H9 (cell line): ENCODE measurements at regions not wholly inside any gene's neighbourhood (a gene's known extent, or its start where the extent isn't known, plus 50 kb on each side); places are given as distances from the start of the nearest gene placed in this dataset.

Source experiments
- DNase-seq: peaks from one replicate; pipeline ENCODE4 v3.0.0-alpha.2; 2017
- H2AFZ ChIP-seq: one replicate; pipeline ENCODE4 v1.6.1; 2013; ENCODE audit warnings: mild to moderate bottlenecking, low read length, control low read depth, moderate library complexity
- H2AK5ac ChIP-seq: 2 replicates; pipeline ENCODE4 v1.6.1; 2013; ENCODE audit warnings: low read length, control low read depth, mixed read lengths; ENCODE audit not compliant: insufficient read length
- H2BK120ac ChIP-seq: one replicate; pipeline ENCODE4 v1.6.1; 2013; ENCODE audit warnings: low read depth, mild to moderate bottlenecking, low read length, control low read depth, inconsistent platforms; ENCODE audit not compliant: poor library complexity, severe bottlenecking
- H2BK12ac ChIP-seq: 2 replicates; pipeline ENCODE4 v1.6.1; 2013; ENCODE audit warnings: low read length, control low read depth, mixed read lengths, low read depth; ENCODE audit not compliant: insufficient read length
- H2BK15ac ChIP-seq: 2 replicates; pipeline ENCODE4 v1.6.1; 2013; ENCODE audit warnings: low read depth, low read length, control low read depth
- H2BK20ac ChIP-seq: one replicate; pipeline ENCODE4 v1.6.1; 2013; ENCODE audit warnings: low read depth, mild to moderate bottlenecking, low read length, control low read depth, inconsistent platforms; ENCODE audit not compliant: poor library complexity, severe bottlenecking
- H2BK5ac ChIP-seq: 2 replicates; pipeline ENCODE4 v1.6.1; 2013; ENCODE audit warnings: low read length, control low read depth, mixed read lengths; ENCODE audit not compliant: insufficient read length
- H3K14ac ChIP-seq: 2 replicates; pipeline ENCODE4 v1.6.1; 2013; ENCODE audit warnings: low read length, control low read depth; ENCODE audit not compliant: insufficient read depth
- H3K18ac ChIP-seq: 2 replicates; pipeline ENCODE4 v1.6.1; 2013; ENCODE audit warnings: low read depth, mild to moderate bottlenecking, mixed read lengths, low read length, control low read depth; ENCODE audit not compliant: insufficient read length
- H3K23ac ChIP-seq: 2 replicates; pipeline ENCODE4 v1.6.1; 2013; ENCODE audit warnings: low read length, control low read depth, mixed read lengths, low read depth; ENCODE audit not compliant: insufficient read length
- H3K23me2 ChIP-seq: 2 replicates; pipeline ENCODE4 v1.6.1; 2013; ENCODE audit warnings: low read depth, mild to moderate bottlenecking, mixed read lengths, low read length, control low read depth; ENCODE audit not compliant: insufficient read length, poor library complexity, severe bottlenecking
- H3K27ac ChIP-seq: 2 replicates; pipeline ENCODE4 v1.5.1; 2013; ENCODE audit warnings: low read length, control low read depth, mixed read lengths, low read depth; ENCODE audit not compliant: insufficient read length
- H3K27me3 ChIP-seq: 2 replicates; pipeline ENCODE4 v1.6.1; 2013; ENCODE audit warnings: low read length, control low read depth, inconsistent platforms; ENCODE audit not compliant: insufficient read depth
- H3K4ac ChIP-seq: 2 replicates; pipeline ENCODE4 v1.6.1; 2013; ENCODE audit warnings: low read depth, mild to moderate bottlenecking, control low read depth, inconsistent platforms, low read length, moderate library complexity
- H3K4me1 ChIP-seq: 2 replicates; pipeline ENCODE4 v1.6.1; 2013; ENCODE audit warnings: low read length, control low read depth, inconsistent platforms; ENCODE audit not compliant: insufficient read depth
- H3K4me2 ChIP-seq: 2 replicates; pipeline ENCODE4 v1.6.1; 2013; ENCODE audit warnings: low read length, control low read depth, mixed read lengths; ENCODE audit not compliant: insufficient read length, insufficient read depth
- H3K56ac ChIP-seq: 2 replicates; pipeline ENCODE4 v1.6.1; 2013; ENCODE audit warnings: low read depth, mild to moderate bottlenecking, mixed read lengths, low read length, control low read depth; ENCODE audit not compliant: insufficient read length
- H3K79me1 ChIP-seq: 2 replicates; pipeline ENCODE4 v1.6.1; 2013; ENCODE audit warnings: low read depth, mild to moderate bottlenecking, moderate library complexity, low read length, control low read depth, inconsistent platforms; ENCODE audit not compliant: insufficient read depth, poor library complexity, severe bottlenecking
- H3K79me2 ChIP-seq: 2 replicates; pipeline ENCODE4 v1.6.1; 2013; ENCODE audit warnings: low read length, control low read depth, inconsistent platforms; ENCODE audit not compliant: insufficient read depth
- H3K9ac ChIP-seq: 2 replicates; pipeline ENCODE4 v1.6.1; 2013; ENCODE audit warnings: low read length, control low read depth, mixed read lengths; ENCODE audit not compliant: insufficient read length; ENCODE audit errors: extremely low read depth
- H3K9me3 ChIP-seq: one replicate; pipeline ENCODE4 v1.6.1; 2013; ENCODE audit warnings: low read depth, low read length, inconsistent platforms; ENCODE audit not compliant: control insufficient read depth
- H3T11ph ChIP-seq: one replicate; pipeline ENCODE4 v1.6.1; 2013; ENCODE audit warnings: mild to moderate bottlenecking, low read length, control low read depth, inconsistent platforms
- H4K20me1 ChIP-seq: one replicate; pipeline ENCODE4 v1.6.1; 2013; ENCODE audit not compliant: control insufficient read depth, insufficient read length, insufficient read depth
- H4K5ac ChIP-seq: 2 replicates; pipeline ENCODE4 v1.6.1; 2013; ENCODE audit warnings: low read depth, mild to moderate bottlenecking, mixed read lengths, low read length, control low read depth; ENCODE audit not compliant: insufficient read length
- H4K8ac ChIP-seq: replicated peaks from 2 replicates; pipeline ENCODE4 v1.6.1; 2013; ENCODE audit warnings: low read length, control low read depth, mixed read lengths, low read depth; ENCODE audit not compliant: insufficient read length
- H4K91ac ChIP-seq: 2 replicates; pipeline ENCODE4 v1.6.1; 2013; ENCODE audit warnings: low read depth, mild to moderate bottlenecking, moderate library complexity, mixed read lengths, low read length, control low read depth; ENCODE audit not compliant: insufficient read length
- H3K27ac Mint-ChIP-seq, 3 experiments: 2 replicates in 2 of 3; 3 replicates in 1 of 3; pipeline ENCODE4 v1.8.0; 2020 to 2021; ENCODE audit warnings: mixed read lengths in 3 of 3, mild to moderate bottlenecking in 1 of 3, moderate library complexity in 1 of 3
- H3K27me3 Mint-ChIP-seq: 2 replicates; pipeline ENCODE4 v1.8.0; 2021; ENCODE audit warnings: low read depth, mild to moderate bottlenecking, moderate library complexity, mixed read lengths
- H3K36me3 Mint-ChIP-seq, 3 experiments: 2 replicates in 2 of 3; 3 replicates in 1 of 3; pipeline ENCODE4 v1.8.0; 2020 to 2021; ENCODE audit warnings: low read depth in 3 of 3, mixed read lengths in 3 of 3; ENCODE audit not compliant: insufficient read depth in 1 of 3
- H3K4me1 Mint-ChIP-seq, 2 experiments: 2 replicates each; pipeline ENCODE4 v1.8.0; 2020; ENCODE audit warnings: mixed read lengths in 2 of 2
- H3K4me3 Mint-ChIP-seq, 2 experiments: 2 replicates in 1 of 2; 3 replicates in 1 of 2; pipeline ENCODE4 v1.8.0; 2020 to 2021; ENCODE audit warnings: mild to moderate bottlenecking in 2 of 2, mixed read lengths in 2 of 2, moderate library complexity in 1 of 2
- H3K9me3 Mint-ChIP-seq, 2 experiments: 2 replicates in 1 of 2; 3 replicates in 1 of 2; pipeline ENCODE4 v1.8.0; 2020; ENCODE audit warnings: mild to moderate bottlenecking in 2 of 2, mixed read lengths in 2 of 2, moderate library complexity in 1 of 2
- WGBS: extraction: QIAGEN DNeasy Blood & Tissue Kit; methylation state at CpG from one replicate; pipeline ENCODE4 v1.1.7; 2013; ENCODE audit warnings: missing lambda C conversion rate, low lambda C conversion rate, mixed read lengths; ENCODE audit not compliant: insufficient read length; ENCODE audit errors: extremely low coverage; 5-methylcytosine and 5-hydroxymethylcytosine counted together
- TF ChIP-seq, protein P1 (sequence below): fragments of 200-600 bp; sonication (generic); conservative IDR thresholded peaks from 3 replicates; pipeline ENCODE4 v1.8.0; 2021; ENCODE audit warnings: antibody characterized with exemption, mild to moderate bottlenecking

DNA sequence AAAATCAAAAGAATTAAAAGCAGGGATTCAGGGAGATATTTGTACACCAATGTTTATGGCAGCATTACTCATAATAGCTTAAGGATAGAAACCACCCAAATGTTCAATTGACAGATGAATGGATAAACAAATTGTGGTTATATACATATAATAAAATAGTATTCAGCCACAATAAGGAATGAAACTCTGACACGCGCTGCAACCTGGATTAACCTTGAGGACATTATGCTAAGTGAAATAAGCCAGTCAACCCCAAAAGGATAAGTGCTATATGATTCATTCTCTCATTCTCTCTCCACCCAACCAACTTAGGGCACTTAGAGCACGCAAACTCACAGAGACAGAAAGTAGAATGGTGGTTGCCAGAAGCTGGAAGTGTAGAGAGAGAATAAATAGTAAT is 216.8 kb upstream of the SLC14A2 start:
- Mint-ChIP-seq H3K36me3 (no peaks in the 10 kb centered on the region; a peak in 1 of 7 replicates), H3K27ac (no peak overlapping the region), H3K27me3 (no peaks in the 10 kb centered on the region; the same call in 1 of the 2 replicates), H3K4me1 (no peaks in the 10 kb centered on the region), H3K9me3 (no peaks in the 10 kb centered on the region; a peak in 1 of 5 replicates), H3K4me3 (no peak overlapping the region)
- Histone ChIP-seq H2BK12ac (no peak overlapping the region), H3T11ph (no peak overlapping the region), H2AK5ac (no peak overlapping the region), H3K9me3 (no peaks in the 10 kb centered on the region), H3K14ac (no peak overlapping the region), H3K4ac (no peak overlapping the region), H4K8ac (no peak overlapping the region), H3K23me2 (no peaks in the 10 kb centered on the region), H4K5ac (no peak overlapping the region), H4K91ac (no peak overlapping the region), H3K79me2 (no peaks in the 10 kb centered on the region), H3K27ac (no peak overlapping the region), H2BK20ac (no peak overlapping the region), H2BK15ac (no peak overlapping the region), H2BK120ac (no peak overlapping the region), H3K56ac (no peak overlapping the region), H4K20me1 (no peaks in the 10 kb centered on the region), H2BK5ac (no peak overlapping the region), H3K4me2 (no peak overlapping the region), H3K79me1 (no peaks in the 10 kb centered on the region), H3K27me3 (no peaks in the 10 kb centered on the region), H2AFZ (no peak overlapping the region), H3K18ac (no peak overlapping the region), H3K23ac (no peak overlapping the region), H3K4me1 (no peaks in the 10 kb centered on the region), H3K9ac (no peak overlapping the region)
- no CpG with 5 or more reads among the region's 3 CpGs for WGBS
- DNase-seq = no peak
- TF ChIP-seq, protein P1, sequence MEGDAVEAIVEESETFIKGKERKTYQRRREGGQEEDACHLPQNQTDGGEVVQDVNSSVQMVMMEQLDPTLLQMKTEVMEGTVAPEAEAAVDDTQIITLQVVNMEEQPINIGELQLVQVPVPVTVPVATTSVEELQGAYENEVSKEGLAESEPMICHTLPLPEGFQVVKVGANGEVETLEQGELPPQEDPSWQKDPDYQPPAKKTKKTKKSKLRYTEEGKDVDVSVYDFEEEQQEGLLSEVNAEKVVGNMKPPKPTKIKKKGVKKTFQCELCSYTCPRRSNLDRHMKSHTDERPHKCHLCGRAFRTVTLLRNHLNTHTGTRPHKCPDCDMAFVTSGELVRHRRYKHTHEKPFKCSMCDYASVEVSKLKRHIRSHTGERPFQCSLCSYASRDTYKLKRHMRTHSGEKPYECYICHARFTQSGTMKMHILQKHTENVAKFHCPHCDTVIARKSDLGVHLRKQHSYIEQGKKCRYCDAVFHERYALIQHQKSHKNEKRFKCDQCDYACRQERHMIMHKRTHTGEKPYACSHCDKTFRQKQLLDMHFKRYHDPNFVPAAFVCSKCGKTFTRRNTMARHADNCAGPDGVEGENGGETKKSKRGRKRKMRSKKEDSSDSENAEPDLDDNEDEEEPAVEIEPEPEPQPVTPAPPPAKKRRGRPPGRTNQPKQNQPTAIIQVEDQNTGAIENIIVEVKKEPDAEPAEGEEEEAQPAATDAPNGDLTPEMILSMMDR = no peak
